HUDEP-2 (cell line): ENCODE measurements at regions not wholly inside any gene's neighbourhood (a gene's known extent, or its start where the extent isn't known, plus 50 kb on each side); places are given as distances from the start of the nearest gene placed in this dataset.
A peak's percentile ranks its signal among the peaks of the same experiment; 100 is the strongest.
"Not testable (repeated sequence)": the region's sequence is repeated elsewhere in the genome, so short reads cannot be mapped to it uniquely, and the experiment has no call there.

Experiments
- DNase-seq, 76 experiments: peaks; one replicate each; lab custom pipeline; 2025; ENCODE audit not compliant: unreplicated experiment in 76 of 76; lab: John Stamatoyannopoulos, UW

- DNase-seq = no peak
Measured at GRCh38 chr10:9157656-9158055, 1103.2 kb downstream of the GATA3 start.

- no peak for DNase-seq
Measured at GRCh38 chr10:9158675-9159074, 1104.2 kb downstream of the GATA3 start.

- no peak for DNase-seq
Measured at GRCh38 chr10:9160275-9160674, 1105.8 kb downstream of the GATA3 start.

- DNase-seq = no peak
Measured at GRCh38 chr10:9163699-9164098, 1109.2 kb downstream of the GATA3 start.

GRCh38 chr10:9166770-9167169 is 1112.3 kb downstream of the GATA3 start:
- DNase-seq = no peak

- no peak for DNase-seq
Measured at GRCh38 chr10:9172276-9172675, 1117.8 kb downstream of the GATA3 start.

- DNase-seq = no peak
Measured at GRCh38 chr10:9175200-9175599, 1120.7 kb downstream of the GATA3 start.

GRCh38 chr10:9183197-9183880 is 1128.9 kb downstream of the GATA3 start:
- not testable (repeated sequence) for DNase-seq

GRCh38 chr10:9188022-9188810 is 1133.7 kb downstream of the GATA3 start:
- DNase-seq = no peak

GRCh38 chr10:9189448-9189847 is 1135.0 kb downstream of the GATA3 start:
- no peak for DNase-seq

- DNase-seq = no peak
Measured at GRCh38 chr10:9193120-9193519, 1138.6 kb downstream of the GATA3 start.

- DNase-seq = no peak
Measured at GRCh38 chr10:9195385-9195784, 1140.9 kb downstream of the GATA3 start.

- DNase-seq = no peak
Measured at GRCh38 chr10:9198611-9199010, 1144.1 kb downstream of the GATA3 start.

GRCh38 chr10:9205558-9205957 is 1151.1 kb downstream of the GATA3 start:
- DNase-seq = no peak

GRCh38 chr10:9209105-9209798 is 1154.8 kb downstream of the GATA3 start:
- DNase-seq = peak in 39 of 76 experiments; percentile 0 to 56 (median 15)

GRCh38 chr10:9211228-9211627 is 1156.7 kb downstream of the GATA3 start:
- DNase-seq = no peak

- no peak for DNase-seq
Measured at GRCh38 chr10:9214618-9215017, 1160.1 kb downstream of the GATA3 start.

GRCh38 chr10:9215121-9215520 is 1160.6 kb downstream of the GATA3 start:
- no peak for DNase-seq

GRCh38 chr10:9219860-9220259 is 1165.4 kb downstream of the GATA3 start:
- DNase-seq = no peak

GRCh38 chr10:9222917-9223316 is 1168.4 kb downstream of the GATA3 start:
- DNase-seq = no peak

GRCh38 chr10:9227679-9228365 is 1173.3 kb downstream of the GATA3 start:
- no peak for DNase-seq
